Neural cell (in vitro differentiated cells): ENCODE measurements at regions not wholly inside any gene's neighbourhood (a gene's known extent, or its start where the extent isn't known, plus 50 kb on each side); places are given as distances from the start of the nearest gene placed in this dataset.

Experiments
- CTCF ChIP-seq: fragments of 450-650 bp; IDR thresholded peaks from 2 replicates; pipeline ENCODE4 v1.5.1; 2014; ENCODE audit warnings: antibody characterized with exemption, mild to moderate bottlenecking, moderate library complexity; ENCODE audit not compliant: poor library complexity, severe bottlenecking
- EP300 ChIP-seq: fragments of 450-650 bp; conservative IDR thresholded peaks from 2 replicates; pipeline ENCODE4 v1.6.1; 2014; ENCODE audit warnings: antibody characterized with exemption, mild to moderate bottlenecking, moderate library complexity; ENCODE audit not compliant: poor library complexity, severe bottlenecking
- EZH2 ChIP-seq: fragments of 200-600, 300-800 bp; shearing (Covaris generic), sonication (generic); IDR thresholded peaks from 2 replicates; pipeline ENCODE4 v1.6.1; 2014; ENCODE audit warnings: antibody characterized with exemption, low read length, borderline replicate concordance, mild to moderate bottlenecking; ENCODE audit not compliant: insufficient read depth, poor library complexity, severe bottlenecking
- MXI1 ChIP-seq: fragments of 450-650 bp; conservative IDR thresholded peaks from 2 replicates; pipeline ENCODE4 v1.6.1; 2014; ENCODE audit warnings: antibody characterized with exemption, mild to moderate bottlenecking; ENCODE audit not compliant: poor library complexity, severe bottlenecking
- POLR2AphosphoS5 ChIP-seq: IDR thresholded peaks from 2 replicates; pipeline ENCODE4 v1.6.1; 2012
- REST ChIP-seq: IDR thresholded peaks from 2 replicates; pipeline ENCODE4 v1.6.1; 2012; ENCODE audit warnings: borderline replicate concordance
- TAF1 ChIP-seq: IDR thresholded peaks from 2 replicates; pipeline ENCODE4 v1.6.1; 2012; ENCODE audit warnings: low read depth

DNA sequence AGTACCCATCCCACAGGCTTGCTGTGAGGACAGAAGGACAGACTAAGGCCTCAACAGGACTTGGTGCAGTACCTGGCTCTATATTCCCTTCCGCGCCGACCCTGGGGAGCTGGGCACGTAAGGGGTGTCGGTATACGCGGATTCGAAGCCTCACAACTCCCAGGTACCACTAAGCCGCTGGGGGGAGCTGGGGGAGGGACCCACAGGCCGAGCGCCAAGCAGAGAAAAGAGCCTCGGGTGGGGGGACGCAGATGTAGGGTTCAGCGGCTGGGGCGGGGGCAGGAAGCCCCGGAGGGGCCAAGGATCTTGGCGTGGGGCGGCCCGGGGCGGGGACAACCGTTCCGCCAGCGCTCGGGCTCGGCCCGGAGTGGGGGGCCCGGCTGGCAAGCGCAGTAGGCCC is 126.4 kb upstream of the ZNF746 start:
- TF ChIP-seq EZH2 (no peak), CTCF (no peak), POLR2AphosphoS5 (no peak), EP300 (no peak), TAF1 (no peak), REST (no peak), MXI1 (no peak)
